HG03571 (cell line): ENCODE measurements at regions not wholly inside any gene's neighbourhood (a gene's known extent, or its start where the extent isn't known, plus 50 kb on each side); places are given as distances from the start of the nearest gene placed in this dataset.

Experiments used
- ATAC-seq: cut with Tn5 transposase; IDR thresholded peaks from one replicate; pipeline ENCODE4 v1.9.1; 2021; ENCODE audit not compliant: unreplicated experiment

DNA sequence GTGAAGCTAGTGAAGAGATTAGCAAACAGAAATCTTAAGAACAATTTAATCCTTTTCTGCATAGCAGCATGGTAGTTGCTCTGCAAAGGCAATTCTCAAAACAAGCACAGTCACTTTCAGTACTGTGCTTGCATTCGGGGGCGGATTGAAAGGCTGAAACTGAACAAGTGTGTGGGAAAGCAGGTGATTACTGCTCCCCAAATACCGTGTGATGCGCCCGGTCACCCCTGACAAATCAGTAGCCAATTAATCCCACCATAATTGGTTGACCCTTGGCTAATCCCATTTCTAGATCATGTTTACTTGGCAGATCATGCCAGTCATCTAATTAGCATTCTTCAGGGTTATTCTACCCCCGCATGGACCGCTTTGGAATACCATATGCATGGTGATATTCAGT lies 76.5 kb upstream of the ADRB1 start:
- no peak for ATAC-seq

DNA sequence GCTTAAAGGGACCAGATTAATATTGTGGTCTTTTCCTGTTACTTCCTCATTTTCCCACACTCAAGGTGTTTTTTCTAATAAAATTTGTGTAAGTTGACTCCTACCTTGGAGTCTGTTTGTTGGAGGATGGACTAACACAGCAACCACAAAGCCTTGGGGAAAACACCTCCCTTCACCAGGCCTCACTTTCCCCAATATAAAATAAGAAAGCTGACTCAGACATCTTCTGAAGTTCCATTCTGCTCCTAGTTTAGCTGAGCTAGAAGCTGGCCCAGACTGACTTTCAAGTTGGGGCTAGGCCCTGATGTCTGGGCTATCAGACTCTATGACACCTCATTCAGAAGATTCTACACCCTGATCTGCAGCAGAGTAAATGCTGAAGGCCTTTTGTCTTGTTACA lies 73.0 kb upstream of the ADRB1 start:
- no peak for ATAC-seq

DNA sequence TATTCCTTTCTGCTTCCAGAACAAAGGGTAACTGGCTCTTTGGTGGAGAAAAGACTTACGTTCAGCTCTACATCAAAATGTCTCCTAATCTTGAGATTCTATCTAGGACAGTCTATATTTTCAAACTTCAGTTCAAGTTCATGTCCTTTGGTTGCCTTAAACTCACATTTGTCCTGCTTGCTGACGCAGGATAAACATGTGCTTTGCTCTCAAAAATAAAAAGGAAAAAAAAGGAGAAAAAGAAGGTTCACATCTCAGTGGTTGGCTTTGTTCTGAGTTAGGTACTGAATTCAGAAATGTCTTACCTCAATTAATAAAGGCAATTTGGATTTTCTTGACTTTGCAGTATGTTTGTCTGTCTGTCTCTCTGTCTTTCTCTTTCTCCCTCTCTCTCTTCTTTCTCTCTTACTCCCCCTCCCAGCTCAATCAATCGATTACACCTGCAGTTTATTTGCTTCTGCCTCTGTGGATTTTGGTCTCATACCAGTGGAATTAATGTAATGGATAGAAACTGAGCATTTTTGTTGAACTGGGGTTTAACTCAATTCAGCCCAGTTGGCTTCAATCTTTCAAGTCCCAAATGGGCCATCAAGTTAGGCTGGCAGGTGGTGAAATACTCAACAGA lies 72.2 kb upstream of the ADRB1 start:
- ATAC-seq, result no peak

DNA sequence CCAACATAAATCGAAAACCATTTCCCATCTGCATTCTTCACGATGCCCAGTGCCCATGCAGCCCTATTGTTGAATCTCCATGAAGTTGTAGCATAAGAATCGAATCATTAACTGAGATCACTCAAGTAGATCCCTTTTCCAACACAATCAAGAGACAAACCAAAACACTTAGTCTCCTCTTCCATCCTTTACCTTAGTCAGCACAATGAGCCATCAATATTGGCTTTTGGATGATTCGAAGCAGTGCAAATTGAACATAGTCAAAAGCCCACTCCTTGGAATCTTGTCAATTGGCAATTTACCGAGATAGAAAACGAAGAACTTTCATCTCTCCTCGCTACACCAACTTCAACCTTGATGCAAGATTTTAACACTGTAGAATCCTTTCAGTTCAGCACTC lies 66.5 kb upstream of the ADRB1 start:
- ATAC-seq, result no peak

DNA sequence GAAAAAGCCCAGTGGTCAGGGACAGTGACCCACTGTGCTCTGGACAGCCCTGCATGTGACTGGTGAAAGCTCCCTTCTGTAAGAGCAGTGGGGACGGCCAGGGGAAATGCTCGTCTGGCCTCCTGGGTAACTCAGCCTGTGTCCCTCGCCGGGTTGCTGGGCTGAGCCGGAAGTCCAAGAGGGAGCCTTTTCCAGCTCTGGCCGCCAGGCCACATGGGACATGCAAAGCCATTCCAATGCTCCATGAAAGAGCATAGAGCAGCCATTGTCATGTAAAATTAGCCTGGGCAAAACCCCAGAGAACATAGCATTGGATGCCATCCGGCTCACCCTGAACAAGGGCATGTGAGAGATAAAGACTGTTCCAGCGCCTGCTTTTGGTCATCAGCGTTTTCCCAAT lies 64.9 kb upstream of the ADRB1 start:
- no peak for ATAC-seq

DNA sequence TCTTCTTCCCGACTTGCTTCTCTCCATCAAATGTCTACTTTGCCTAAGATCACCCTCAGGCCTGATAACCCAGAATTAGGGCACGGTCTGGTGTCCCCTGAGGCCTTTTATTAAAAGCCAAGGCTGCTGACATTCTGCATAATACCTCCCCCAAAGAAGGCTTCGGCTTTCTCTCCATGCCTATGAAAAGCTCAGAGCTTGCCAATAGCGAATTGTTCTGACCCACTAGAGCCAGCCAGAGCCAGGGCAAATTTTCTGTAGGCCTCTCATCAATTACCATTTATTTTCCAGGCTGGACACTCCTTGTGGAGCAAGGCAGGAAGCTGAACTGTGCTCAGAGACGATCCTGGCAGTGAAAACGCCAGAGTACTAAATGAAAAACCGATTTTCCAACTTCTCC lies 64.3 kb upstream of the ADRB1 start:
- ATAC-seq, result no peak

DNA sequence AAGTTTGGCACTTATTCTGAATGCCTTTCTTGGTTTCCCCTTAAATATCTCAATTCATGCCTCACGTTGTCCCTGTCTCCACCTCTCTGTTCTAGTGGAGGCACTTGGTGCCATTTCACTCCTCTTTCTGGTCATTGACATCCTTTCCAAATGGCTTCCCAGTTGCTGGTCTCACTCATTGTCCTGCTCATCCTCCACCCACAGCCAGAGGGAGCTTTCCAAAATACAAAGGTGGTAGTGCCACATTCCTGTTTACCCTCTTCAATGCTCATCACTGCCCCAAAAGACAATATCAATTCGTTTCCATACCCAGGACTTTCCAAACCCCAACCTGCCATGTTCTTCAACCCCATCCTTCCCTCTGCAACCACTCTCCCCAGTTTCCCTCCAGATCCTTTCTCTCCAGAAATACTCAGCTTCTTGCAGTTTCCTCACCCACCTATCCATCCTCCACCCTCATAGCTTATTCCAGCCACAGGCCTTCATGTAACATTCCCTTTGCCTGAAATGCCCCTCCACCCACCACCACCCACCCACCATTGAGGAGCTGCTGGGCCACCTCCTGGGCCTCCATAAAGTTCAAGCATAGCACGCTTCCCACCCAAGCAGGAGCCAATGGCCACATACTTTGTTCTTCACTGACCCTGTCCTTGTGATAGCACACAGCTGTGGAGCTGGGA lies 63.1 kb upstream of the ADRB1 start:
- ATAC-seq, result no peak

DNA sequence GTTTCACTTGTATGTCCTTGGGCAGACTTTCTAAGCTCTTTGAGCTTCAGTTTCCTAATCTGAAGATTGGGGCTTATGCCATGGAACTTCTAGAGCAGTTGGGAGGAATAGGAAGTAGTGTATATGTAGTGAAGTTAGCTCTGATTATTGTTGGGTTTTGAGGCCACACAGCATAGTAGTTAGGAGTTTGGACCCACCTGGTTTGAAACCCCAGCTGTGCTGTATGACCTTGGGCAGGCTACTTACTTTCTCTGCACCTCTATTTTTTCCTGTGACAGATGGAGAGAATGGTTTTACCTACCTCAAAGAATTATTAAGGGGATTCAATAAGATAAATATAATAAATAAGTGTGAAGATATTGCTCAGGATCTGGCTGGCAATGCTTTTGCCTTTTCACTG lies 61.4 kb upstream of the ADRB1 start:
- ATAC-seq, result no peak

DNA sequence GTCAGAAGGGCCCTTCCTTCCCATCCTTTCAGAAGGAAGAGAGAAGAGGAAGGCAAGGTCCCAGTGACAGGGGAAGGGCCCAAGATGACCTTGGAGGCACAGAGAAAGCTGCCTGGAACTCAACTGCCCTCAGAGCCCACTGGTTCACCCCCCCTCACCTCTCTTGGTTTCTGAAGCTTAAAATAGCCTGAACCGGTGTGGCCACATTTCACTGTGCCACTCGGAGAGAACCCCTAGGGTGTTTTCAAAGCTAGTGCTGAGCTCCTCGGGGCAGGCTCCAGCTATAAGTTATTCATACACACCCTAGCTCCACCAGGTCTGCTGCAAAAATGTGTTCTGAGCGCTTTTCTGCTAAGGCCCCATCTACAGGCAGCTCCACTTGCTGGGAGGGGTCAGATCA lies 60.9 kb upstream of the ADRB1 start:
- ATAC-seq, result peak; percentile 85

DNA sequence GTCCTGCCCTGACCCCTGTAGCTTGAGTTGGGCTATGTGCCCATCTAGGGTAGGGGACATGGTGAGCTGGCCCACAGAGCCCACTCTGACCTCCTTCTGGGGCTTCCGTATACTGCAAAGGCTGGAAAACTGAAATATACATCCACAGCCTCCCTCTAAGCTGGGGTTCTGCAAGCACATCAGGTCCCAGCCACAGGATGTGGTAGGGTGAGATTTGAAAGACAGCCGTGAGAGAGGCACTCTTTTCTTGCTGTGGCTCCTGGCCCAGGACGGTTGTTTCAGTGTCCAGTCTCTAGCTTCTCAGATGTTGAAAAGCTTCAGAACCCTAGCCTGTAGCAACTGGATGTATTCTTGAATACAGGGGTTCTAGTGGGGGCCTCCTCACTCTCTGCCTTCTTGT lies 60.1 kb upstream of the ADRB1 start:
- peak; percentile 55 for ATAC-seq

DNA sequence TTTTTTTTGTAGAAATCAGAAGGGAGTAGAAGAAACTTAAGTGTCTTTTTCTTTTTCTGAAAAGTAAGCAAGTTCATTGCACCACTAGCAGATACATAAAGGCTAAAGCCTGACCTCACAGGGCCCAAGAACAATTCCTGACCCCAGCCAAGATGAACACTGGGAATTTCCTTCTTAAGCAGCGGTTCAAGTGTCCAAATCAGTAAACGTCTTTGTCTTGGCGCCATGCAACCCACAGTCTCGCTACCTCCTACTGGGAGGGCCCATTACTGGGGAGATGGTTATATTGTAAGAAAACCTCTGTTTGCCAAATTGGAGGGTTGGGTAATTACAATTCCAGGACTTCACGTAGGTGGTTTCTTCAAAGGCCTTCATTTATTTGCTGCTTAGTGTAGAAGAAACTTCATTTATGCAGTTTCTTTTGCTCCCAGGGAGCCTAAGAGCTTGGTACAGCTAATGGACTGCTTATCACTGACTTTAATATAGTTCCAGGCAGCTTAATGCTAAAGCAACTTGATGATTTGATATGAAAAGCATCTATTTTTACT lies 58.3 kb upstream of the ADRB1 start:
- no peak for ATAC-seq

DNA sequence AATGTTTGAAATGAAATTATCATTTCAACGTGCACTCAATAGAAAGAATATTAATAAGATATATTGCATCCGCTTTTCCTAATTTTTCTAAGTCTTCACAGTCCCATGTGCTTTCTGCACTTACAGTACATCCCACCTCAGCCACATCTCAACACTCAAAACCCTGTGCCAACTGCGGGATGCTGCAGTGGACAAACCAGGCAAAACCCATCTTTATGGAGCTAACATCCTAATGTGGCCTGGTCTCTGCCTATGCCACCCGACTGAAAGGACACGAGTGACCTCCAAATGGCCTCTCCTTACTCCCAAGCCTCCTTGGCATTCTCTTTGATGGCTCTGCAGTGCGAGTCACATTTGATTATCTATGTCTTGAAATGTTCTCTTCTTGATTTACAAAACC lies 57.4 kb upstream of the ADRB1 start:
- ATAC-seq, result no peak

DNA sequence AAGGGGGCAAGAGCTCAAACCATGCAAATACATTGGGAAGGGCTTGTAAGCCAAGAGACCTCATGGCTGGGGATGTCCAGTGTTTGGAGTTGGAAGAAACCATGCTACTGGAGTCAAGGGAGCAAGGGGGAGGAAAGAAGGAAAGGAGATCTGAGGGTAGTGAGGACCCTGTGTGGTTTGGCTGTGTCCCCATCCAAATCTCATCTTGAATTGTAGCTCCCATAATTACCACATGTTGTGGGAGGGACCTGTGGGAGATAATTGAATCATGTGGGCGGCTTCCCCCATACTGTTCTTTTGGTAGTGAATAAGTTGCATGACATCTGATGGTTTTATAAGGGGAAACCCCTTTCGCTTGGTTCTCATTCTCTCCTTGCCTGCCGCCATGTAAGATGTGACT lies 56.5 kb upstream of the ADRB1 start:
- ATAC-seq, result no peak

DNA sequence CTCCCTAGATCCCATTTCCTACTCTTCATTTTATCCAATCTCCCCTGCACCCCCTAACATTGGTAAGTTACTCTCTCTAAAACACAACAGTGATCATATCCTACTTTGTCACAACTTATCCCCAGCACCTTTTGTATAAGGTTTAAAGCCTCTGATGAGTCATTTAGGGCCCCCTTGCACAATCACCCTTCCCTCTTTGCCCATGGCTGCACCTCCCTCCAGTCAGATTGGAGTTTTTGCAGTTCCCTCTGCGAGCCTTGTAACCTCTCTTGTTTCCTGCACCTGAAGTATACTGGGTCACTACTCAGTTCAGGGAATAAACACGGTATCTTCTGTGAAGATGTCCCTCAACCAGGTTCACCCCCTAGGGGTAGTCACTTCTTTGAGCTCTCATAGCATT lies 55.9 kb upstream of the ADRB1 start:
- no peak for ATAC-seq

DNA sequence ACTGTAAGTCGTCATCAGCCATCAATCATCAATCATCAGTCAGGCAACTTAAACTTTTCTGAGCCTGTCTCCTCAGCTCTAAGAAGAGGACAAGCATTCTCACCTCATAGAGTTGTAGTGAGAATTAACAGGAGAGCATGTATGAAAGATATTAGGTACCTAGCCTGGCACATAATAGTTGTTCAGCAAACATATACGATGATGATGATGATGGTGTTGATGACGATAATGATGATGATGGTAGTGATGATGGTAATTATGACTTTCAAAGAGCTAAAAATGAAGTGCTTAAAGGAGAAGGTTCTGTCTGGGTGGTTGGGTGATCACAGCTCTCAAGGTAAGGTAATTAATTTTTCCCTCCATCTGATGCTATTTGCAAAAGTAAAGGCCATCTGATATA lies 55.1 kb upstream of the ADRB1 start:
- ATAC-seq, result no peak

DNA sequence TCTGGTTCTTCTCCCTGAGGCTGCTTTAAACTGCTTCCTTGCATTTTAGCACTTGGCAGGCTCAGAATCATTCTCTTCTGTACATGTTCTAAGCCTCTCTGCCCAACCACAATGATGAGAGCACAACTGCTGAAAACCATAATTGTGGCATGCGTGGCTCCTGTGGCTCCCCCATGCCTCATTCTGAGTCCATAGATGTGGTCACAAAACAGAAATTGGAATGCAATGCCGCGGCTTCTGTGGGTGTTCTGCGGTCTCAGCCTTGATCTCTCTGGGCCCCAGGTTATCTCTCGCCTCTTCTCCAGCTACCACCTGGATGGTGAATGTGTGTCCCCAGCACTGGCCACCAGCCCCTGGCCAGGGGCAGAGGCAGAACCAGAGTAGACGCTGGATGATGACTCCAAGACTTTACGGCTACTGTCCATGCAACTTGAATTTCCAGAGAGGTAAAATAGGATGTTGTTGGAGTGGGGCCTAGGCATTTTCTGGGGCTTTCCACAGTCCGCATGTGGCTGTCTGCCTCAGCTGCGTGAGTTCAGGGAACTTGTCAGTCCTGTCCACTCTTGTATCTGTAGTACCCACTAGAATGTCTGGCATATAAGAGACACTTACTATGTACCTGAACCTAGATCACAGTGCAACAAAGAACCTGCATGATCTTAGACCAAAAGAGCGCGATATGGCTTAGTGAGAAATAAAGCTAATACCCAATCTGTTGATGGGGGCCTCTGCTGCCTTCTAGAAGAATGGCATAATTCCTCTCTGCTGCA lies 52.4 kb upstream of the ADRB1 start:
- no peak for ATAC-seq

DNA sequence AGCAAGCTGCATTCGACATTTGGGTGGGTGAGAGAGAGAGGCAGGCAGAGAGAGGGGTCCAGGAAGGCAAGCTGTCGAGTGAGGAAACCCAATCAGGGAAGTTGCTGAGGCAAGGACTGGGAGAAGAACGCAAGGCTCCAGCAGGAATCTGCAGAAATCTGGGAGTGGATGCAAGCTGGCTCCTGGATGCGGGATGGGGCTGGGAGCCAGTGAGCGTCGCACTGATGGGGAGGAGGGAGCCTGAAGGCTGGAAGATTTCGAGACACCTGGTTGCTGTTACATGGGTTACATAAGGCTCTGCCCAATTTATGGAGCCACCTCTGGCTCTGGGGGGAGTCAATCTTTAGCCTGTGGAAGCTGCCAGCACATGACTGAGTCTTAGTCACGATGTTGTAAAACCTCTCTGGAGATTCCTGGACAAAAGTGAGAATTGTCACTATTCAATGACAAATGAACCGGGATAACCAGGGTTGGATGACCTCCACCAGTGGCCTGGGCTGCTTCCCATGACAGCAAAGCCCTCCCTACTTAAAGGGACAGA lies 51.1 kb upstream of the ADRB1 start:
- no peak for ATAC-seq

DNA sequence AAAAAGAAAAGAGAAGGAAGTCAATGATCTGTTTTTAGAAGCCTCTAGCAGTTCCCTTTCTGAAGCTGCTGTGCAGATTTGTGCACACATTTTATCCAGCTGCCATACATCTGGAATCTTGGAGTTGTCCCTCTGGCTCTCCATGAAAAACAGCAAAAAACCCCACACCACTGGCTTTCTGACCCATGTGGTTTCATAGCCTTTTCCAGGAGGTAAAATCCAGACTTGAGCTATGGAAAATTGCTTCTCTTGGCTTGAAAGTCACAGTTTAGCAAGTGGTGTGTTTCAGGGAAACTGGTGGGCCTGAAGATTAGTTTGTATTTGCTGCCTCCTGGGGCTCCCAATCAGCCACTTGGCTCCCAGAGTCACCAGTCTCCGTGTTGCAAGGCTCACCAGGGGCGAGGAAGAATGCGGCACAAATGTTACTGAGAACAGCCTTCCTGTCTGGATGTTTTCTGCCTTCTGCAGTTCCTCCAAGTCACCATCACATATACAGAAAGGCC lies 50.1 kb upstream of the ADRB1 start:
- no peak for ATAC-seq
